Kidney epithelial cell (primary cell): ENCODE measurements at regions not wholly inside any gene's neighbourhood (a gene's known extent, or its start where the extent isn't known, plus 50 kb on each side); places are given as distances from the start of the nearest gene placed in this dataset.

Experiments used
- DNase-seq: peaks from one replicate; pipeline ENCODE4 v3.0.0-alpha.2; 2010; ENCODE audit warnings: low read depth
- H3K27me3 ChIP-seq: 2 replicates; pipeline ENCODE4 v1.6.0; 2011; ENCODE audit warnings: low read length; ENCODE audit not compliant: control insufficient read depth, insufficient read depth
- H3K36me3 ChIP-seq: 2 replicates; pipeline ENCODE4 v1.5.1; 2011; ENCODE audit warnings: low read length; ENCODE audit not compliant: control insufficient read depth, insufficient read depth
- H3K4me3 ChIP-seq: 2 replicates; pipeline ENCODE4 v1.5.1; 2011; ENCODE audit warnings: low read depth, mild to moderate bottlenecking, control low read depth, low read length
- TF ChIP-seq, protein P1 (sequence below): IDR thresholded peaks from 2 replicates; pipeline ENCODE4 v1.5.1; 2011; ENCODE audit warnings: mild to moderate bottlenecking, moderate library complexity, low read length, control low read depth, inconsistent platforms; ENCODE audit not compliant: insufficient read depth, poor library complexity, severe bottlenecking

- H3K4me3 ChIP-seq: no peak overlapping the region
- H3K27me3 ChIP-seq: no peaks in the 10 kb centered on the region
- no peaks in the 10 kb centered on the region for H3K36me3 ChIP-seq
- TF ChIP-seq, protein P1, sequence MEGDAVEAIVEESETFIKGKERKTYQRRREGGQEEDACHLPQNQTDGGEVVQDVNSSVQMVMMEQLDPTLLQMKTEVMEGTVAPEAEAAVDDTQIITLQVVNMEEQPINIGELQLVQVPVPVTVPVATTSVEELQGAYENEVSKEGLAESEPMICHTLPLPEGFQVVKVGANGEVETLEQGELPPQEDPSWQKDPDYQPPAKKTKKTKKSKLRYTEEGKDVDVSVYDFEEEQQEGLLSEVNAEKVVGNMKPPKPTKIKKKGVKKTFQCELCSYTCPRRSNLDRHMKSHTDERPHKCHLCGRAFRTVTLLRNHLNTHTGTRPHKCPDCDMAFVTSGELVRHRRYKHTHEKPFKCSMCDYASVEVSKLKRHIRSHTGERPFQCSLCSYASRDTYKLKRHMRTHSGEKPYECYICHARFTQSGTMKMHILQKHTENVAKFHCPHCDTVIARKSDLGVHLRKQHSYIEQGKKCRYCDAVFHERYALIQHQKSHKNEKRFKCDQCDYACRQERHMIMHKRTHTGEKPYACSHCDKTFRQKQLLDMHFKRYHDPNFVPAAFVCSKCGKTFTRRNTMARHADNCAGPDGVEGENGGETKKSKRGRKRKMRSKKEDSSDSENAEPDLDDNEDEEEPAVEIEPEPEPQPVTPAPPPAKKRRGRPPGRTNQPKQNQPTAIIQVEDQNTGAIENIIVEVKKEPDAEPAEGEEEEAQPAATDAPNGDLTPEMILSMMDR: no peak
- no peak for DNase-seq
Measured at GRCh38 chr16:6593799-6594198, 738.8 kb upstream of the RBFOX1 start.

- no peak overlapping the region for H3K4me3 ChIP-seq
- no peaks in the 10 kb centered on the region for H3K36me3 ChIP-seq
- TF ChIP-seq, protein P1: no peak
- no peak for DNase-seq
- no peaks in the 10 kb centered on the region for H3K27me3 ChIP-seq
Measured at GRCh38 chr16:6576606-6577005, 756.0 kb upstream of the RBFOX1 start.

- no peak for DNase-seq
- TF ChIP-seq, protein P1: no peak
- H3K27me3 ChIP-seq: no peaks in the 10 kb centered on the region
- H3K4me3 ChIP-seq: no peak overlapping the region
- H3K36me3 ChIP-seq: no peaks in the 10 kb centered on the region
Measured at GRCh38 chr16:6576113-6576512, 756.5 kb upstream of the RBFOX1 start.

- Histone ChIP-seq H3K36me3 (no peaks in the 10 kb centered on the region), H3K4me3 (no peak overlapping the region), H3K27me3 (no peaks in the 10 kb centered on the region)
- TF ChIP-seq, protein P1: no peak
- no peak for DNase-seq
Measured at GRCh38 chr16:6574146-6574545, 758.5 kb upstream of the RBFOX1 start.

DNA sequence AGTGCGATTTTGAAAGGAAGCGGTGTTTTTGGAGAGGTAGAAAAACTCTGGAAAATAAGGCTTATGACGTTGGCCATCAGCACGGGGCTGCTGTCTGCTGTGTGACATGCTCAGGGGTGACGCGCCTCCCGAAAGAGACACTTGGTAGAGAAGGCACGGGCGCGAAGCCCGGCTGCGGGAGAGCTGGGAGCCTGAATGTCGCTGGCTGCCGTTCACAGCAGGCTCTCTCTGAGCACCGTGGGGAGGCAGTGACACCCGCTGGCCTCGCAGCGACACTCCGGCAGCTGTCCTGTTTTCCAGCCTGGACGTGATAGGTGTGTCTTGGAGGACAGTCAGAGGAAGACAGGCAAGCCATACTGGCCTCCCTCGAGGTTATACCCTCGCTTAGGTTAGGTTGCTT is 759.1 kb upstream of the RBFOX1 start:
- DNase-seq: no peak
- TF ChIP-seq, protein P1: no peak
- H3K27me3 ChIP-seq: no peaks in the 10 kb centered on the region
- H3K4me3 ChIP-seq: no peak overlapping the region
- H3K36me3 ChIP-seq: no peaks in the 10 kb centered on the region

- H3K4me3 ChIP-seq: no peak overlapping the region
- no peaks in the 10 kb centered on the region for H3K27me3 ChIP-seq
- no peaks in the 10 kb centered on the region for H3K36me3 ChIP-seq
- no peak for DNase-seq
- TF ChIP-seq, protein P1: no peak
Measured at GRCh38 chr16:6571044-6571443, 761.6 kb upstream of the RBFOX1 start.
